Lower lobe of right lung (tissue), 2 donors: ENCODE measurements at regions not wholly inside any gene's neighbourhood (a gene's known extent, or its start where the extent isn't known, plus 50 kb on each side); places are given as distances from the start of the nearest gene placed in this dataset.

Experiments used
- ATAC-seq, 2 donors: fragments of 200-7000 bp; cut with Tn5 transposase; one replicate each; pipeline ENCODE4 v1.9.1; 2020 to 2022; ENCODE audit warnings: mild to moderate bottlenecking in 2 of 2, moderate library complexity in 2 of 2
- DNase-seq: peaks from one replicate; pipeline ENCODE4 v3.0.0-alpha.2; 2020
- H3K27ac ChIP-seq: fragments of 200-600 bp; one replicate; pipeline ENCODE4 v1.8.0; 2022
- H3K27me3 ChIP-seq: fragments of 200-600 bp; one replicate; pipeline ENCODE4 v1.8.0; 2022; ENCODE audit warnings: low read depth
- H3K36me3 ChIP-seq: fragments of 200-600 bp; one replicate; pipeline ENCODE4 v1.8.0; 2022; ENCODE audit warnings: mild to moderate bottlenecking
- H3K4me1 ChIP-seq: fragments of 200-600 bp; one replicate; pipeline ENCODE4 v1.8.0; 2022
- H3K4me3 ChIP-seq: fragments of 200-600 bp; one replicate; pipeline ENCODE4 v1.8.0; 2022; ENCODE audit warnings: mild to moderate bottlenecking
- H3K9me3 ChIP-seq: fragments of 200-600 bp; one replicate; pipeline ENCODE4 v1.8.0; 2022
- CTCF ChIP-seq: fragments of 200-600 bp; IDR thresholded peaks from one replicate; pipeline ENCODE4 v1.8.0; 2022; ENCODE audit warnings: antibody characterized with exemption, mild to moderate bottlenecking
- intact Hi-C: fragments of 100-400 bp; cut with DNase I; formaldehyde crosslinking; loops from one replicate; pipeline ENCODE4 v1.11.0; 2022
- donor health status: DM: no; HTN: yes; CAD: no; lungs with severe emphysema.

GRCh38 chr4:125091101-125091500 lies 223.7 kb upstream of the FAT4 start:
- no peaks in the 10 kb centered on the region for H3K4me1 ChIP-seq
- no peak overlapping the region for H3K27ac ChIP-seq
- no peak for TF ChIP-seq CTCF
- no peaks in the 10 kb centered on the region for H3K36me3 ChIP-seq
- intact Hi-C loops, result no loop called here
- H3K9me3 ChIP-seq, result no peaks in the 10 kb centered on the region
- no peak overlapping the region for H3K4me3 ChIP-seq
- DNase-seq (no peak), ATAC-seq (no peak)
- H3K27me3 ChIP-seq, result no peaks in the 10 kb centered on the region

- Histone ChIP-seq H3K4me3 (no peak overlapping the region), H3K9me3 (no peaks in the 10 kb centered on the region), H3K27ac (no peak overlapping the region), H3K27me3 (no peaks in the 10 kb centered on the region), H3K4me1 (no peaks in the 10 kb centered on the region), H3K36me3 (no peaks in the 10 kb centered on the region)
- intact Hi-C loops, result no loop called here
- DNase-seq, result no peak
- ATAC-seq, result no peak
- no peak for TF ChIP-seq CTCF
Observed at GRCh38 chr4:125084608-125085007, 230.1 kb upstream of the FAT4 start.

- intact Hi-C loops, result no loop called here
- no peak overlapping the region for H3K27ac ChIP-seq
- TF ChIP-seq CTCF, result no peak
- ATAC-seq, result no peak
- H3K4me3 ChIP-seq, result no peak overlapping the region
- H3K4me1 ChIP-seq, result no peaks in the 10 kb centered on the region
- H3K9me3 ChIP-seq, result no peaks in the 10 kb centered on the region
- no peak for DNase-seq
- H3K36me3 ChIP-seq, result no peaks in the 10 kb centered on the region
- H3K27me3 ChIP-seq, result no peaks in the 10 kb centered on the region
Observed at GRCh38 chr4:125082729-125083417, 231.9 kb upstream of the FAT4 start.

- H3K27ac ChIP-seq, result no peak overlapping the region
Observed at GRCh38 chr4:125072269-125072668, 242.5 kb upstream of the FAT4 start.

GRCh38 chr4:125070861-125071260 lies 243.9 kb upstream of the FAT4 start:
- DNase-seq (no peak), ATAC-seq (no peak)
- intact Hi-C loops, result no loop called here
- Histone ChIP-seq H3K4me3 (no peak overlapping the region), H3K4me1 (no peaks in the 10 kb centered on the region), H3K27me3 (no peaks in the 10 kb centered on the region), H3K9me3 (no peaks in the 10 kb centered on the region), H3K27ac (no peak overlapping the region), H3K36me3 (no peaks in the 10 kb centered on the region)
- TF ChIP-seq CTCF, result no peak

More at GRCh38 chr4:125072269-125072668, 242.5 kb upstream of the FAT4 start:
- Histone ChIP-seq H3K9me3 (no peaks in the 10 kb centered on the region), H3K4me1 (no peaks in the 10 kb centered on the region), H3K4me3 (no peak overlapping the region), H3K36me3 (no peaks in the 10 kb centered on the region), H3K27me3 (no peaks in the 10 kb centered on the region)
- intact Hi-C loops, result no loop called here
- no peak for TF ChIP-seq CTCF
- ATAC-seq (no peak), DNase-seq (no peak)
